Fibroblast of skin of left quadriceps (primary cell): ENCODE measurements at regions not wholly inside any gene's neighbourhood (a gene's known extent, or its start where the extent isn't known, plus 50 kb on each side); places are given as distances from the start of the nearest gene placed in this dataset.
"Not testable (repeated sequence)": the region's sequence is repeated elsewhere in the genome, so short reads cannot be mapped to it uniquely, and the experiment has no call there.

Experiments used
- DNase-seq, 2 experiments: peaks; one replicate each; pipeline ENCODE4 v3.0.0-alpha.2; 2013; ENCODE audit warnings: low read depth in 2 of 2

- DNase-seq: no peak
These were observed 442.5 kb upstream of the ID4 start for GRCh38 chr6:19394687-19395086.

GRCh38 chr6:19395316-19395715 is 441.9 kb upstream of the ID4 start:
- no peak for DNase-seq

GRCh38 chr6:19399406-19399805 is 437.8 kb upstream of the ID4 start:
- peak; percentile 19 to 20 for DNase-seq

GRCh38 chr6:19404884-19405283 is 432.3 kb upstream of the ID4 start:
- DNase-seq: not testable (repeated sequence)

GRCh38 chr6:19408331-19408730 is 428.8 kb upstream of the ID4 start:
- no peak for DNase-seq

- no peak for DNase-seq
These were observed 426.7 kb upstream of the ID4 start for GRCh38 chr6:19410481-19410880.

GRCh38 chr6:19413323-19413722 is 423.8 kb upstream of the ID4 start:
- DNase-seq: peak; percentile 29 to 32

- DNase-seq: no peak
These were observed 421.4 kb upstream of the ID4 start for GRCh38 chr6:19415605-19416326.

- DNase-seq: no peak
These were observed 420.4 kb upstream of the ID4 start for GRCh38 chr6:19416811-19417210.

GRCh38 chr6:19417713-19418112 is 419.5 kb upstream of the ID4 start:
- DNase-seq: no peak

GRCh38 chr6:19424853-19425252 is 412.3 kb upstream of the ID4 start:
- DNase-seq: no peak

- no peak for DNase-seq
These were observed 409.6 kb upstream of the ID4 start for GRCh38 chr6:19427548-19427947.

GRCh38 chr6:19432966-19433498 is 404.1 kb upstream of the ID4 start:
- DNase-seq: no peak

GRCh38 chr6:19434065-19434464 is 403.1 kb upstream of the ID4 start:
- no peak for DNase-seq

GRCh38 chr6:19435755-19436154 is 401.4 kb upstream of the ID4 start:
- no peak for DNase-seq

GRCh38 chr6:19438566-19439353 is 398.4 kb upstream of the ID4 start:
- DNase-seq: no peak

- no peak for DNase-seq
These were observed 396.6 kb upstream of the ID4 start for GRCh38 chr6:19440531-19440930.

- DNase-seq: no peak
These were observed 393.8 kb upstream of the ID4 start for GRCh38 chr6:19443411-19443810.

GRCh38 chr6:19444041-19444440 is 393.1 kb upstream of the ID4 start:
- no peak for DNase-seq

GRCh38 chr6:19444481-19444880 is 392.7 kb upstream of the ID4 start:
- DNase-seq: peak; percentile 6 to 7

GRCh38 chr6:19446570-19446969 is 390.6 kb upstream of the ID4 start:
- DNase-seq: no peak

GRCh38 chr6:19450651-19451050 is 386.5 kb upstream of the ID4 start:
- no peak for DNase-seq

GRCh38 chr6:19452495-19452894 is 384.7 kb upstream of the ID4 start:
- DNase-seq: no peak
